ENCODE measurements at regions not wholly inside any gene's neighbourhood (a gene's known extent, or its start where the extent isn't known, plus 50 kb on each side); places are given as distances from the start of the nearest gene placed in this dataset.
A peak's percentile ranks its signal among the peaks of the same experiment; 100 is the strongest.

DNA sequence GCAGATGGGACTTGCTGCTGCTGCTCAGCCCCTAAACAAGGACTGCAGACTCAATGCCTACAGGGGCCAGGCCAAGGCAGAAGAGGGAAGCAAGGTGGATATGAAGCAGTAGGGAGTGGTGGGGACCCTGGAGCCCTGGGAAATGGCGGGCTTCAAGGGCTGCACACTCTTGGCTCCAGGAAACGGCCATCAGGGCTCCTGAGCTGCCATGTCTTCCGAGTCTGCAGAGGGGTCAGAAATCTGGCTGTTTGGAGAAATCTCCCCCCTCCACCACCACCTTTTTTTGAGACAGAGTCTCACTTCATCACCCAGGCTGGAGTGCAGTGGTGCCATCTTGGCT, 169.1 kb downstream of the KATNIP start:
- no peak for DNase-seq

DNA sequence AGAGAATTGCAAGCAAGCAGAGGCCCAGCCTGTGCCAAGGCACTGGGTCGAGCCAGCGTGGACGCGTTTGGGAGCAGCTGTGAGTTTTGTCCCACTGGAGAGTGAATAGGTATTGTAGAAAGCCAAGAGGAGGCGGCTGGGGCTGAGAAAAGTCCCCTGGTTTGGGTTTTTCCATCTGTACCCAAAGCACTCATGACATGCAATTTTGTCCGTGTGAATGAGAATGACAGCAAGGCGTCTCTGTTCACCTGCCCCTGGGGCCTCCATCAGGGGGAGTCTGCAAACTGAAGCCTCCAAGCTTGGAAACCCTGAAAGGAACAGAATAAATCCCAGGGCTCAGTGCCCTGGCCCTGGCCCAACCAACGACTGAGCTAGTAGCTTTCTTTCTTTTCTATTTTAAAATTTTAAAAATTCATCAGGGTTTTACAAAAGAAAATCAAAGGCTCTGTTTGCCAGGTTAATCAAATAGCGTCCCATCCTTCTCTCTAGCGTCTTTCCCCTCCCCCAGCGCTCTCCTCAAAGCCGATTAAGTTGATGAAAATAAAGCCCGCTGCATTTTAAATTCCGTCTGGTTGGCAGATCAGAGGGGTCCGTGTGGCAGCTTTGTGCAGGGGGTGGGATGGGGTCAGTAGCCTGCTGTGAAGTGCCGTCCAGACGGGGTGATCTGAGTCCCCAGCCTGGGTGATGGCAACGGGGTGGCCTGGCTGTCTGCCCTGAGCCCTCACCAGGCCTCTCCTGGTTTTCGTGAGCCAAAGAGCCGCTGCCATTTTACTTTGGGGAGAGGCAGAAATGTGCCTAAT, 171.0 kb downstream of the KATNIP start:
- no peak for DNase-seq

DNA sequence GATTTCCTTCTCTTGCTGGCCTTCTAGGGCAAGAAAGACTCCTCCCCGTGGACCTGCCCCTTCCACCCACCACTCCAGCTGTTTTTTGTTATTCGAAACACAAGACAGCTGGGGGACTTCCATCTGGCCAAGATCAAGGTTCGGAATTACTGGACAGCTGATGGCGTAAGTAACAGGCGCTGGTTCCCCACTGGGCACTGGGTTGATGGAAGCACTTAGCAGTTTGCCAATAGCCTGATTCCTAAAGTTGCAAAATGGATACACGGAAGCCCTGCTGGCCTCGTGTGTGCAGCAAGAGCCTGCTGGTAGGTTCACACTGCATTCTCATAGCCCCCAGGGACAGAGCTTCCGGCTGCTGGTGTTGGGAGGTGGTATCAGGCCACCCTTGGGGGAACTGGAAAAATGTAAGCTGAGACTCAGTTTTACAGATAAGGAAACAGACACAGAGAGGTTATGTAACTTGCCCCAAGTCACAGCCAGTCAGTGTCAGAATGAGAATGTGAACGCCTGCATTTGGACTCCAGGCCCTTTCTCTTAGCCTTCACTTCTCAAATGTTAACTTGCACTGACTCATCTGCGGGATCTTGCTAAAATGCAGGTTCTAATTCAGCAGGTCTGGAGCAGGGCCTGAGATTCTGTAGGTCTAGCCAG, 171.7 kb downstream of the KATNIP start:
- peak; percentile 36 for DNase-seq

DNA sequence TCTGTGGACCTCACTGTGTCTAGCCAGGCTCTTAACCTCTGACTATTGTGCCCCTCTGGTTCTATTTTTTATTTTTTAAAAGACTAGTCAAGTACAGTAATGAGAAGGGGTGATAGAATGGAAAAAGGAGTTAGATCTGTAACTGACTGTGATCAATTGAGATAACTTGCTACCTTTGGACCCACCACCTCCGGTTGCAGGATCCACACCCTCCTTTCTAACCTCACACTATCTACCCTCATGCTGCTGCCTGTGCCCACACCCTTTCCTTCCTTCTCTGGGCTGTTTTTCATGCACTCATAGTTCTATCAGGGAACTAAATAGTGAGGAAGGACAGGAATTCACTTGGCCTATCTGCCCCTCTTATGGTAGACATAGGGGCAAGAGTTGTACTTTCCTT, 172.3 kb downstream of the KATNIP start:
- DNase-seq = no peak

DNA sequence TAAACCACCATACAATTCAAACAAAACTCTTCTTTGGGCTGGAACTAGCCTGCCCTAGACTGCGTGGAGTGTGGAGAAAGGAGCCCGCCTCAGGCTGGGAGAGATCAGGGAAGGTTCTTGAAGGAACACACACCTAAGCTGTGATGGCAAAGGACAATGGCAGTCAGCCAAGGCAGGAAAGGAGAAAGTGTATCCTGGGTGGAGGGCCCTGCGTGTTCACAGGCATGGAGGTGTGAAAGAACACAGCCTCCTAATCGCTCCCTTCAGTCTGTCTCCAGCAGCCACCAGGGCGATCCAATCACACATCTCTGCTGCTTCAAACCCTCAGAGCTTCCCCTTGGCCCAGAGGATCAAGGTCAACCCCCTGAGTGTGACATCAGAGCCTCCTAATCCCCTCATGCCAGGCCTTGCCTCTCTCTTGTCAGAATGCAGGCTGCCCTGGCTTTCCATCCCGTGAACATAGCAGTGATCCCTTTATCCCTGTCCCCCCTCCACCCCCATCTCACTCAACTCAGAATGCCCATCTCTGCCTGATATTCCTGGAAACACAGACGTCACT, 173.0 kb downstream of the KATNIP start:
- no peak for DNase-seq

DNA sequence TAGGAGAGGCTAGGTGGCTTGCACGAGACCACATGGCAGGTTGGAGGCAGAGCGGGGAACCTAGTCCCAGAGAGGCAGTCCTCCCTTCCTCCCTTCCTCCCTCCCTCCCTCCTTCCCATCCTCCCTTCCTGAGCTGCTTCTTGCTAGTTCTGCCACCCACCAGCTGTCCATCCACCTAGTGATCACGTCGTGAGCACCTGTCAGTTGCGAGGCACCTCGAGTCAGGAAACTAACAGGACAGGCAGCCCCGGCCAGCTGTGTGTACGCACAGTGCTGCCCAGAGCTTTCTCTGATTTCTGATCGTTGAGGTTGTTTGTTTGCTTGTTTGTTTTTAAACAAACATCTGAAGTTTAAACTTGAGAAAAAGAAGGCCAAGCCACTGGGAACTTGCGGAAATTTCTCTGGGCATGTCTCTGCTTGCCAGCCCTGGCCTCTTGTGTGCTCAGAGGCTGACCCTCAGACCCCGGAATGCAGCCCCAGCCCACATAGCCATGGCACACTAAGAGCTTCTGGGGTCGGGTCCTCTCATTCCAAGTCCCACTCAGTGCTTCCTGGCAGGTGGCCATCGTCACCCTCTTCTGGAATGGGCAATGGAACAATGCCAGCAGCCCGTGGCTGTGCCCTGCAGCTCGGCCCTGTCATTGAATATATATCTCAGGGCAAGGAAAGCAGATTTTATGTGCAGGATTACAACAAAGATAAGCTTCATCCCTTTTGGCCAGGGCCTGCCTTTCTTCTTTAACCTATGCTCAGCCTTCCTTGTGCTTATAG, 174.0 kb downstream of the KATNIP start:
- DNase-seq = no peak

DNA sequence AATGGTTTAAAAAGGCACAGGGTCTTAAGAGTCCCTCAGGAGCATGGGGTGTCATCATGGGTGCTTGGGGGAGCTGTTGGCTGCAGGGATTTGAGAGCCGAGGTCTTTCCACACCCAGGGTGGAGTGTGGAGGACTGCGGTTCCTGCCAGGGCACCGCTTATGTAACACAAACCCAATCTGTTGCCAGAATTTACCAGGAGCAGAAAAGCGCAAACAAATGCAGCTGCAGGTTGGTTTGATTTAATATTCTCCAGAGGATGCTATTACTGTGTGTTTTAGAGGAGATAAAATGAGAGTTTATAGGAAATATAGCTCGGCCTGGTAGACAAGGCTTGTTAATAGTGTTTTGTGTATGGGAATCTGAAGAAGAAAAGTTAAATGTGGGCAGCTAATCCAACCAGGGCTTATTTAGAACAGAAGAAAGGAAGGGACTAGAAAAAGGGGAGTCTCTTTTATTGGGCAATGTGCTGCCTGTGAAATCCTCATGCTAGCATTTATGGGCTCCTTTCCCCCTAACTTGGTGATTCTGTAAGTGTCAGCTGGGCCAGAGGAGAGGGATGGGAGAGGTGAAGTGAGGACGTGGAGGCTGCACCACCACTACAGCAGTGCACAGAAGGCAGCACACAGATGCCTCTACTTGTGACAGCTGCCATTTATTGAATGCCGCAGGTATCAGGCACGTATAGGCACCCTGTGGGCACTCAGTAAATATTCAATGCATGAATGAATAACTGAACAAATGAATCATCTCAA, 174.7 kb downstream of the KATNIP start:
- DNase-seq = no peak

DNA sequence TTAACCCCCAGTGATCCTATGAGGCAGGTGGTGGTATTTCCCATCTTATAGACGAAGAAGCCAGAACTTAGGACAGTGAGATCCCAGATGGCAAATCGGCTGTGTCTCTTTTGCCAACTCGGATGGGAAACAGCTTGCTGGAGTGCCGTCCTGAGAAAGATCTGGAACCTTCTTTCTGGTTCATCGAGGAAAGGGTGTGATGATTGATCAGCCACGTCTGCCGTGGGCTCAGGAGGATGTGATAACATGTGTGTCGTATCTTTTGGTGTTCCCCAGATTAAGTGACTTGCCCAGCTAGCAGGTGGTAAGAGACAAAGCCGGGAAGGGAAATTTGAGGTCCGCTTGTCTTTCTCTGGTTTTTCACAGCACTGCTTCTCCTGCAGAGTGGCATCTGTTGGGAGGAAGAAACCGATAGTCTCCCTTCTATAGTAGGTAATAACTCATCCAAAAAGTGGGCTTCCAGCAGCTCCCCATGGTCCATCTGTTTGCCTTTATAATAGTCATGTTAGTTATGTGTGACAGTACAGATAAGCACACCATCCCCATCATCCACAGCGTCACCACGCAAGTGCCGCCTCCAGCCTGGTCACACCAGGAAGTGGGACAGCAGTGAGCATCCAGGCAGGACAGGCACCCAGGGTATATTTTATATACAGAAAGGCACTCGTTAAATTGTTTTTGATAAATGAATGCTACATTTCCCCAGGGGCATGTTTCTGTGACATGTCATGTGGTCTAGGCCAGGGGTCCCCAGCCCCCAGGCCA, 175.5 kb downstream of the KATNIP start:
- no peak for DNase-seq

DNA sequence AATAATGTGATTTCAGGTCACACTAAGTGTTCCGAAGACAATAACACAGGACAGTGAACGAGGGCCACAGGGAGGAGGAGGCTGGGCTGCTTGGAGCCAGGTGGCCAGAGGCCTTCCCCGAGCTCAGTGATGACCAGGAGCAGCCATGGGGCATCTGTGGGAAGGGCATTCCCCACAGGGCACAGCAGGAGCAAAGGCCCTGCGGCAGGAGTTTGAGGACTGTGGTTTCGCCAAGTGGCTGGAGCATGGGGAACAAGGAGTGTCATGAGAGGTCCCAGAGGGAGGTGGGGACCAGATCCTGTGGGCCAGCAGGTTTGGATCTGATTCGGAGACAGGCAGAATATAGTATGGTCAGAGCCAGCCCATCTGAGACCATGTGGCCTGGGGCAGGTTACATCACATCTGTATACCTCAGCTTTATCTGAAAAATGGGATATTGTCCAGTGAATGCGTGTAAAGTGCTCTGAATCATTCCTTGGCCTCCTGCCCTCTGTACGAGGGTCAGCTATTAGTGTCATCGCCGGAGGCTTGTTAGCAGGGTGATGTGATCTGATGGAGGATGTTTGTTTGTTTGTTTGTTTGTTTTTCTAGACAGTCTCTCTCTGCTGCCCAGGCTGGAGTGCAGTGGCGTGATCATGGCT, 176.8 kb downstream of the KATNIP start:
- DNase-seq = no peak

DNA sequence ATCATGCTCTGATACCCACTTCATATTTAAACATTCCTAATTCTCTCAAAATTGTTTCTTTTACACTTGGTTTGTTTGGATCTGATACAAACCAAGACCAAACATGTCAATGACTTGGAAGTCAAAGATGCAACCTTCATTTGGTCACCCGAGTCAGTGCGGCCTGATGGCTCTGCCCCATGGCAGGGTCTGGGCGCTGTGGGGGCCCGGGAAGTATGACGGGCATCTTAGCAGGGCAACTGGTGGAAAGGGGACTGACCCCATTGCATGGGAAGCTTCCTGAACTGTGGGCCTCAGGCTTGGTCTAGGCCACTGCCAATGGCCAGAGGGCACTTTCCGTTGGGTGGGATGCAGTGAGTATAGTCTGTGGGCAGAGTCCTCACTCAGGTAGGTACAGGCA, 178.0 kb downstream of the KATNIP start:
- no peak for DNase-seq

DNA sequence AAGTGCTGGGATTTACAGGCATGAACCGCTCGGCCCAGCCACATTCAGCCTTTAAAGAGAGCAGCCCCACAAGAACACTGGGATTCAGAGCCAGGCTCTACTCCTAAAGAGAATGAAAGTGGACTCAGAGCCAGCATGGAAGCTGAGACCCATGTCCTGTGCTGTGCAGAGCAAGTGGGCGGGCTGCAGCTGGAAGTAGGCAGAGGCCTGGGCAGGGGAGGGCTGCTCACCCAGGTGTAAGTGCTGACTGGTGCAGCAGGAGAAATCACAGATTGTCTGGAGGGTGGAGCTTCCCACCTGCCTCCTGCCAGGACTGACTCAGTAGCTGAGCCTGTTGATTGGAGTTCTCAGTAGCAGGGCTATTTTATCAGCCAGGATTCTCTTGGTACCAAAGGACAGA, 178.7 kb downstream of the KATNIP start:
- no peak for DNase-seq

DNA sequence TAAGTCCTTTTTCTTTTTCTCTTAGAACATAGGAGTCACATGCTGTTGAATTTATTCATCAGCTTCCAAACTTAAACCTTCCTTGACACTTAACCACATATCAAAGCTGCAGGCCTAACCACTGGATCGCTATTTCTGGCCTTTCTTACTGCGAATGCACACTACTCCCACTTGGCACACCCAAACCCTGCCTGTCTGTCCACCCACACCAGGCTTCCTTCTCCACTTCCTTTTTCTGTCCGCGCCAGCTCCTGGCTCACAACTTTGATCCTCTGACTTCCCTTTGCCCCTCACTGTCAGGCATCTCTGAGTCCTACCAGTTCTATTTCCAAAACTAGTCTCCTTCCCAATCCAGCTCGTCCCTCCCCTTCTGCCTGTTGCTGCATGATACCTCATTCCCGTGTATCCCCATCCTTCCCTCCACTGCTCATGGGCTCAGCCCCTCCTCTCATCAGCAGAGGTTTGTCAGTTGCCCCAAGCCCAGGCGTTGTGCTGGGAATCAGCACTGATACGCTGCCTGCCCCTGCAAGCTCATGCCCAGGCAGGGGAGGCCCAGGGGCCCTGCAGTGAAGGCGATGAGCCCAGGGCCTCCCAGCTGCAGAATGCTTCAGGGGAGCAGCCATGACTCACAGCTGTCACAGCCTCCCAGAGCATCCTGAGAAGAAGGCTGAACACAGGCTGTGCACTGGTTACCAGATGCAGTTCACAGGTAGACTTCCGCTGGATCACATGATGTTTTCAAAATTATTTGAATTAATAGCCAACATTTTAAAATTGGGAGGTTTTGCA, 179.8 kb downstream of the KATNIP start:
- no peak for DNase-seq

DNA sequence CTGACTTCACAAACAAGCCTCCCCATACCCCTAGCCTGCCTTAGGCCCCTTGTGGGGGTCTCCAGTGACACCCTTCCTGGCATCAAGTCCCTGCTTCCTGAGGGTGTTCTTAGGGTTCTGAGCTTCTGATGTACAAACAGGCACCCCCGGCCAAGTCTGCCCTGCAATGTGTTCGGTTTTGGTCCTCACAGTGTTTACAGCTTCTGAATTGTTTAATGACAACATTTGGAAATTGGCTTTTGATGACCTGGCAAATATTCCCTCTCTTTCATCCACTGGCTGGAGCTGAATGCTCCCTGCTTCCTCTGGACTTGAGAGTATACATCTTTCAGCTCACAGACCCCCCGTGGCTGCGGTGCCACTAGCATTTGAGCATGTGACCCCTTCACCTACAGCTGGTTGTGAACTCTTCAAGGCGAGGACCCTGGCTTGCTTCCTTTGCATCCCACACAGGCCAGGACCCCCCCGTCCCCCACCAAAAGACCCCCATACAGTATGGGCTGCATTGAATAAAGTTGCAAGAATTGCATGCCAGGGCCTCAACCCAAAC, 180.8 kb downstream of the KATNIP start:
- no peak for DNase-seq

DNA sequence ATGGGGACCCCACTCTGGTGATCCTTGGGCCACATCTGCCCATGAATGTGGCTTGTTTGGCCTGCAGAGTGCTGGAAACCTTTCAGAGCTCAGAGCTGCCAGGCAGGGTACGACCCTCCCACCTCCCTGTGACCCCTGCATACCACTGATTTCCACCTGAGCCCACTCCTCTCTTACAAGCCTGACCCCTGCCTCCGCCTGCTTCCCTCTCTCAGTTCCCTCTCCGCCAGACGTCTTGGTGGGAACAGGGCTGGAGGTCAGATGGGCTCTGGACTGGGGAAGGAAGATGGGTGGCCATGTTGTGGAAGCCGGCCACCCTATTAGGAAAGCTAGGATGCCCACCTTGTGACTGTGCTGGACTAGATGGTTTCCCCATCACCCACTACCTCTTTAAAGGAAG, 185.1 kb downstream of the KATNIP start:
- no peak for DNase-seq

DNA sequence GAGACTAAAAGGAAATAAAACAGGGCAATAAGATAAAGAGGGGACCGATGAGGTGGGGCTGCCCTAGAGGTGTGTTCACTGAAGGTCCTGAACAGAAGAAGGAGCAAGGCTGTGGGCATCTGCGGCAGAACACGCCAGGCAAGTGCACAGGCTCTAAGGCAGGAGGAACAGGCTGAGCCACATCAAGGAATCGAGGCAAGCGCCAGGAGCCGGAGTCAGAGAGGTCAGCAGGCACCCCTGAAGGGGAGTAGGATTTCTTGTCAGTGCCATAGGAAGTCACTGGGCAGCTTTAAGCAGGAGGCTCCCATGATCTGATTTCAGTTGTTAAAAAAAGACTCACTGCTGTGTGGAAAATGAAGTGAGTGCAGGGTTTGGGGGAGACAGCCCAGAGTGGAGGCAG, 186.5 kb downstream of the KATNIP start:
- DNase-seq = no peak

DNA sequence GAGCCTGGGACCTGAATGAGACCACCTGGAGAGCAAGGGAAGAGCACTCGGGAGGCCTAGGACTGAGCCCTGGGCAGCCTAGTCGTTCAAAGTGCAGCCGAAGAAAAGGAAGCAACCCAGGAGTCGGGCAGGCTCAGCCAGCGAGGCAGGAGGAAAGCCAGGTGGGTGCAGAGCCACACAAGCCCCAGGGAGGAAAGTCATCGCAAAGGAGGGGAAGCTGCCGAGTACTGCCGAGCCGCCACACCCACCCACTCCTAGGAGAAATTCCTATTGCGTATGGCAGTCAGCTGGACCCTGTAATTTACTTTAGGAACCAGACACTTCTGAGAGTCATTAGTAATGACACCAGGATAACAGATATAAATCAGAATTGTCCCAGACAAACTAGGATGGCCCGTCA, 187.6 kb downstream of the KATNIP start:
- DNase-seq = no peak
